ENCODE measurements at regions not wholly inside any gene's neighbourhood (a gene's known extent, or its start where the extent isn't known, plus 50 kb on each side); places are given as distances from the start of the nearest gene placed in this dataset.

- Histone ChIP-seq H3K36me3 (ENCODE audit: insufficient read depth, low read length) (no peaks in the 10 kb centered on the region), H3K4me2 (ENCODE audit: low read length) (no peak overlapping the region), H3K27ac (ENCODE audit: low read depth, low read length) (no peak overlapping the region), H2AFZ (ENCODE audit: low read depth, low read length) (no peak overlapping the region), H3K9me3 (ENCODE audit: insufficient read depth, low read depth, low read length) (no peaks in the 10 kb centered on the region), H3K4me1 (ENCODE audit: insufficient read depth, low read length) (no peaks in the 10 kb centered on the region), H3K4me3 (ENCODE audit: insufficient read depth, low read depth, low read length) (no peak overlapping the region), H3K9ac (ENCODE audit: low read length) (no peak overlapping the region), H3K27me3 (ENCODE audit: insufficient read depth, low read length) (no peaks in the 10 kb centered on the region), H3K79me2 (ENCODE audit: insufficient read depth, low read length) (no peaks in the 10 kb centered on the region), H4K20me1 (ENCODE audit: insufficient read depth, low read length) (no peaks in the 10 kb centered on the region)
- H3K4me3 Mint-ChIP-seq (ENCODE audit: unreplicated experiment): no peak overlapping the region
- DNase-seq (ENCODE audit: low read depth) (peak; percentile 18), FAIRE-seq (no peak)
- H3K36me3 Mint-ChIP-seq (ENCODE audit: low read depth, unreplicated experiment): no peaks in the 10 kb centered on the region
- no peaks in the 10 kb centered on the region for H3K4me1 Mint-ChIP-seq (ENCODE audit: low read depth, unreplicated experiment)
- no peaks in the 10 kb centered on the region for H3K27me3 Mint-ChIP-seq (ENCODE audit: low read depth, unreplicated experiment)
- no peak overlapping the region for H3K27ac Mint-ChIP-seq (ENCODE audit: unreplicated experiment)
- H3K9me3 Mint-ChIP-seq (ENCODE audit: unreplicated experiment): no peaks in the 10 kb centered on the region
- no peak for TF ChIP-seq EZH2 (IDR thresholded peaks at IDR 0.05; ENCODE audit: insufficient read depth, low read length)
- TF ChIP-seq CTCF (IDR thresholded peaks at IDR 0.05; ENCODE audit: insufficient read depth, low read depth, low read length): peak; percentile 49
These were observed 312.4 kb upstream of the MC4R start for GRCh38 chr18:60684843-60685513.

GRCh38 chr18:60686142-60686541, 313.6 kb upstream of the MC4R start:
- TF ChIP-seq CTCF (IDR thresholded peaks at IDR 0.05; ENCODE audit: insufficient read depth, low read depth, low read length) (no peak), EZH2 (IDR thresholded peaks at IDR 0.05; ENCODE audit: insufficient read depth, low read length) (no peak)
- no peak overlapping the region for H3K4me2 ChIP-seq (ENCODE audit: low read length)
- H3K9ac ChIP-seq (ENCODE audit: low read length): no peak overlapping the region
- Mint-ChIP-seq H3K9me3 (ENCODE audit: unreplicated experiment) (no peaks in the 10 kb centered on the region), H3K27me3 (ENCODE audit: low read depth, unreplicated experiment) (no peaks in the 10 kb centered on the region), H3K36me3 (ENCODE audit: low read depth, unreplicated experiment) (no peaks in the 10 kb centered on the region), H3K4me1 (ENCODE audit: low read depth, unreplicated experiment) (no peaks in the 10 kb centered on the region), H3K4me3 (ENCODE audit: unreplicated experiment) (no peak overlapping the region), H3K27ac (ENCODE audit: unreplicated experiment) (no peak overlapping the region)
- H3K27me3 ChIP-seq (ENCODE audit: insufficient read depth, low read length): no peaks in the 10 kb centered on the region
- no peak overlapping the region for H2AFZ ChIP-seq (ENCODE audit: low read depth, low read length)
- no peak overlapping the region for H3K4me3 ChIP-seq (ENCODE audit: insufficient read depth, low read depth, low read length)
- no peak overlapping the region for H3K27ac ChIP-seq (ENCODE audit: low read depth, low read length)
- H3K9me3 ChIP-seq (ENCODE audit: insufficient read depth, low read depth, low read length): no peaks in the 10 kb centered on the region
- no peak for FAIRE-seq
- no peaks in the 10 kb centered on the region for H3K79me2 ChIP-seq (ENCODE audit: insufficient read depth, low read length)
- no peaks in the 10 kb centered on the region for H3K36me3 ChIP-seq (ENCODE audit: insufficient read depth, low read length)
- H4K20me1 ChIP-seq (ENCODE audit: insufficient read depth, low read length): no peaks in the 10 kb centered on the region
- no peaks in the 10 kb centered on the region for H3K4me1 ChIP-seq (ENCODE audit: insufficient read depth, low read length)
- DNase-seq (ENCODE audit: low read depth): no peak

GRCh38 chr18:60691061-60691460, 318.5 kb upstream of the MC4R start:
- H4K20me1 ChIP-seq (ENCODE audit: insufficient read depth, low read length): no peaks in the 10 kb centered on the region
- H3K4me1 Mint-ChIP-seq (ENCODE audit: low read depth, unreplicated experiment): no peaks in the 10 kb centered on the region
- no peak overlapping the region for H3K27ac ChIP-seq (ENCODE audit: low read depth, low read length)
- FAIRE-seq: no peak
- H3K4me1 ChIP-seq (ENCODE audit: insufficient read depth, low read length): no peaks in the 10 kb centered on the region
- TF ChIP-seq EZH2 (IDR thresholded peaks at IDR 0.05; ENCODE audit: insufficient read depth, low read length) (no peak), CTCF (IDR thresholded peaks at IDR 0.05; ENCODE audit: insufficient read depth, low read depth, low read length) (no peak)
- no peak overlapping the region for H3K4me3 Mint-ChIP-seq (ENCODE audit: unreplicated experiment)
- no peaks in the 10 kb centered on the region for H3K9me3 ChIP-seq (ENCODE audit: insufficient read depth, low read depth, low read length)
- H3K27me3 Mint-ChIP-seq (ENCODE audit: low read depth, unreplicated experiment): no peaks in the 10 kb centered on the region
- H3K36me3 ChIP-seq (ENCODE audit: insufficient read depth, low read length): no peaks in the 10 kb centered on the region
- no peak overlapping the region for H3K27ac Mint-ChIP-seq (ENCODE audit: unreplicated experiment)
- H3K27me3 ChIP-seq (ENCODE audit: insufficient read depth, low read length): no peaks in the 10 kb centered on the region
- DNase-seq (ENCODE audit: low read depth): no peak
- H3K9ac ChIP-seq (ENCODE audit: low read length): no peak overlapping the region
- no peak overlapping the region for H3K4me2 ChIP-seq (ENCODE audit: low read length)
- H3K36me3 Mint-ChIP-seq (ENCODE audit: low read depth, unreplicated experiment): no peaks in the 10 kb centered on the region
- H3K9me3 Mint-ChIP-seq (ENCODE audit: unreplicated experiment): no peaks in the 10 kb centered on the region
- no peaks in the 10 kb centered on the region for H3K79me2 ChIP-seq (ENCODE audit: insufficient read depth, low read length)
- no peak overlapping the region for H3K4me3 ChIP-seq (ENCODE audit: insufficient read depth, low read depth, low read length)
- H2AFZ ChIP-seq (ENCODE audit: low read depth, low read length): no peak overlapping the region

Measured in astrocyte (in vitro differentiated cells and primary cell).